ENCODE measurements at regions not wholly inside any gene's neighbourhood (a gene's known extent, or its start where the extent isn't known, plus 50 kb on each side); places are given as distances from the start of the nearest gene placed in this dataset.

- no peak for DNase-seq (ENCODE audit: low spot score)
Observed at GRCh38 chr12:18970603-18971002, 158.9 kb upstream of the PLEKHA5 start.

GRCh38 chr12:18971932-18972331 lies 157.6 kb upstream of the PLEKHA5 start:
- no peak for DNase-seq (ENCODE audit: low spot score)

- DNase-seq (ENCODE audit: low spot score): no peak
Observed at GRCh38 chr12:18975933-18976332, 153.6 kb upstream of the PLEKHA5 start.

- DNase-seq (ENCODE audit: low spot score): no peak
Observed at GRCh38 chr12:18979401-18980126, 150.0 kb upstream of the PLEKHA5 start.

GRCh38 chr12:18981732-18982131 lies 147.8 kb upstream of the PLEKHA5 start:
- no peak for DNase-seq (ENCODE audit: low spot score)

GRCh38 chr12:18982226-18982949 lies 147.1 kb upstream of the PLEKHA5 start:
- DNase-seq (ENCODE audit: low spot score): no peak

GRCh38 chr12:18983854-18984253 lies 145.7 kb upstream of the PLEKHA5 start:
- DNase-seq (ENCODE audit: low spot score): no peak

- DNase-seq (ENCODE audit: low spot score): no peak
Observed at GRCh38 chr12:18990856-18991255, 138.7 kb upstream of the PLEKHA5 start.

GRCh38 chr12:18992336-18992735 lies 137.2 kb upstream of the PLEKHA5 start:
- DNase-seq (ENCODE audit: low spot score): no peak

GRCh38 chr12:18998343-18999261 lies 130.9 kb upstream of the PLEKHA5 start:
- peak; percentile 34 for DNase-seq (ENCODE audit: low spot score)

- DNase-seq (ENCODE audit: low spot score): no peak
Observed at GRCh38 chr12:19000836-19001235, 128.7 kb upstream of the PLEKHA5 start.

- no peak for DNase-seq (ENCODE audit: low spot score)
Observed at GRCh38 chr12:19002216-19002615, 127.3 kb upstream of the PLEKHA5 start.

GRCh38 chr12:19003141-19003540 lies 126.4 kb upstream of the PLEKHA5 start:
- no peak for DNase-seq (ENCODE audit: low spot score)

- DNase-seq (ENCODE audit: low spot score): no peak
Observed at GRCh38 chr12:19003987-19004619, 125.4 kb upstream of the PLEKHA5 start.

GRCh38 chr12:19005257-19005801 lies 124.2 kb upstream of the PLEKHA5 start:
- DNase-seq (ENCODE audit: low spot score): no peak

GRCh38 chr12:19006626-19007137 lies 122.9 kb upstream of the PLEKHA5 start:
- no peak for DNase-seq (ENCODE audit: low spot score)

GRCh38 chr12:19008102-19008501 lies 121.4 kb upstream of the PLEKHA5 start:
- no peak for DNase-seq (ENCODE audit: low spot score)

- no peak for DNase-seq (ENCODE audit: low spot score)
Observed at GRCh38 chr12:19010087-19010486, 119.4 kb upstream of the PLEKHA5 start.

- DNase-seq (ENCODE audit: low spot score): no peak
Observed at GRCh38 chr12:19010726-19011125, 118.8 kb upstream of the PLEKHA5 start.

GRCh38 chr12:19012965-19013364 lies 116.6 kb upstream of the PLEKHA5 start:
- DNase-seq (ENCODE audit: low spot score): no peak

GRCh38 chr12:19014240-19014639 lies 115.3 kb upstream of the PLEKHA5 start:
- no peak for DNase-seq (ENCODE audit: low spot score)

- no peak for DNase-seq (ENCODE audit: low spot score)
Observed at GRCh38 chr12:19015285-19015684, 114.2 kb upstream of the PLEKHA5 start.
